ENCODE measurements at regions not wholly inside any gene's neighbourhood (a gene's known extent, or its start where the extent isn't known, plus 50 kb on each side); places are given as distances from the start of the nearest gene placed in this dataset.
"Not testable (repeated sequence)": the region's sequence is repeated elsewhere in the genome, so short reads cannot be mapped to it uniquely, and the experiment has no call there.

GRCh38 chr10:2030046-2030445 lies 292.7 kb upstream of the ADARB2 start:
- DNase-seq (ENCODE audit: extremely low read depth, low read depth) = no peak
- TF ChIP-seq CTCF (IDR thresholded peaks at IDR 0.05; ENCODE audit: low read depth, low read length, missing control alignments) = no peak

GRCh38 chr10:2026936-2027335 lies 289.6 kb upstream of the ADARB2 start:
- TF ChIP-seq CTCF (IDR thresholded peaks at IDR 0.05; ENCODE audit: low read depth, low read length, missing control alignments) = no peak
- no peak overlapping the region for H3K4me3 ChIP-seq (replicated peaks; ENCODE audit: low read depth, low read length)
- DNase-seq (ENCODE audit: extremely low read depth, low read depth) = no peak

More at GRCh38 chr10:2030046-2030445, 292.7 kb upstream of the ADARB2 start:
- no peak overlapping the region for H3K4me3 ChIP-seq (replicated peaks; ENCODE audit: low read depth, low read length)

- H3K4me3 ChIP-seq (replicated peaks; ENCODE audit: low read depth, low read length) = not testable (repeated sequence)
Measured at GRCh38 chr10:2024750-2025149, 287.4 kb upstream of the ADARB2 start.

GRCh38 chr10:2023687-2024086 lies 286.4 kb upstream of the ADARB2 start:
- no peak for TF ChIP-seq CTCF (IDR thresholded peaks at IDR 0.05; ENCODE audit: low read depth, low read length, missing control alignments)
- no peak overlapping the region for H3K4me3 ChIP-seq (replicated peaks; ENCODE audit: low read depth, low read length)
- DNase-seq (ENCODE audit: extremely low read depth, low read depth) = no peak

More at GRCh38 chr10:2024750-2025149, 287.4 kb upstream of the ADARB2 start:
- not testable (repeated sequence) for DNase-seq (ENCODE audit: extremely low read depth, low read depth)

- no peak overlapping the region for H3K4me3 ChIP-seq (replicated peaks; ENCODE audit: low read depth, low read length)
- no peak for TF ChIP-seq CTCF (IDR thresholded peaks at IDR 0.05; ENCODE audit: low read depth, low read length, missing control alignments)
- no peak for DNase-seq (ENCODE audit: extremely low read depth, low read depth)
Measured at GRCh38 chr10:2022401-2022800, 285.1 kb upstream of the ADARB2 start.

- H3K4me3 ChIP-seq (replicated peaks; ENCODE audit: low read depth, low read length) = no peak overlapping the region
- no peak for TF ChIP-seq CTCF (IDR thresholded peaks at IDR 0.05; ENCODE audit: low read depth, low read length, missing control alignments)
- no peak for DNase-seq (ENCODE audit: extremely low read depth, low read depth)
Measured at GRCh38 chr10:2020836-2021235, 283.5 kb upstream of the ADARB2 start.

- no peak for TF ChIP-seq CTCF (IDR thresholded peaks at IDR 0.05; ENCODE audit: low read depth, low read length, missing control alignments)
- DNase-seq (ENCODE audit: extremely low read depth, low read depth) = no peak
Measured at GRCh38 chr10:2019803-2020202, 282.5 kb upstream of the ADARB2 start.

More at GRCh38 chr10:2019803-2020202, 282.5 kb upstream of the ADARB2 start:
- H3K4me3 ChIP-seq (replicated peaks; ENCODE audit: low read depth, low read length) = no peak overlapping the region

Data from HFF-Myc (cell line).